Activated T-helper 2 cell treated with anti-CD3 and anti-CD28 coated beads, Interferon-gamma antibody, Interleukin-2, Interleukin-4, amounts not matched to agents 10 μg/mL and 5 μg/mL and 100 μg/mL, durations not matched to agents 14 hours and 24 hours and 36 hours (primary cell): ENCODE measurements at regions not wholly inside any gene's neighbourhood (a gene's known extent, or its start where the extent isn't known, plus 50 kb on each side); places are given as distances from the start of the nearest gene placed in this dataset.

Experiments
- DNase-seq: peaks from one replicate; pipeline ENCODE4 v3.0.0; 2021; ENCODE audit warnings: low spot score
- H3K27ac Mint-ChIP-seq: one replicate; pipeline ENCODE4 v1.8.0; 2021; ENCODE audit warnings: mixed read lengths
- H3K27me3 Mint-ChIP-seq: one replicate; pipeline ENCODE4 v1.8.0; 2021; ENCODE audit warnings: low read depth, mixed read lengths
- H3K36me3 Mint-ChIP-seq: one replicate; pipeline ENCODE4 v1.8.0; 2021; ENCODE audit warnings: low read depth, mixed read lengths
- H3K4me1 Mint-ChIP-seq: one replicate; pipeline ENCODE4 v1.8.0; 2021; ENCODE audit warnings: low read depth, mixed read lengths
- H3K4me3 Mint-ChIP-seq: one replicate; pipeline ENCODE4 v1.8.0; 2021; ENCODE audit warnings: low read depth, mild to moderate bottlenecking, moderate library complexity, mixed read lengths
- H3K9me3 Mint-ChIP-seq: one replicate; pipeline ENCODE4 v1.8.0; 2021; ENCODE audit warnings: mixed read lengths
- intact Hi-C: fragments of 100-400 bp; cut with micrococcal nuclease; formaldehyde crosslinking; loops from one replicate; pipeline ENCODE4 v1.15.1; 2023

GRCh38 chr2:203817147-203817546, 50.4 kb upstream of the CTLA4 start:
- H3K36me3 Mint-ChIP-seq = no peaks in the 10 kb centered on the region
- H3K27ac Mint-ChIP-seq = no peak overlapping the region
- no peak overlapping the region for H3K4me3 Mint-ChIP-seq
- peaks cover 46% of the 10 kb centered on the region for H3K4me1 Mint-ChIP-seq
- DNase-seq = no peak
- H3K9me3 Mint-ChIP-seq = no peaks in the 10 kb centered on the region
- intact Hi-C loops = loop anchor here (5.0 kb wide), 3 partner anchors 165 to 580 kb away; partner anchors contain the start of genes CYP20A1 and RAPH1
- H3K27me3 Mint-ChIP-seq = no peaks in the 10 kb centered on the region
